Esophagus mucosa (tissue), 1 donor: ENCODE measurements at regions not wholly inside any gene's neighbourhood (a gene's known extent, or its start where the extent isn't known, plus 50 kb on each side); places are given as distances from the start of the nearest gene placed in this dataset.
A peak's percentile ranks its signal among the peaks of the same experiment; 100 is the strongest.

ENCODE experiments used
- ATAC-seq: fragments of 200-7000 bp; cut with Tn5 transposase; one replicate; pipeline ENCODE4 v1.9.1; 2020
- donor health status: DM: yes; HTN: yes; CAD: no.

DNA sequence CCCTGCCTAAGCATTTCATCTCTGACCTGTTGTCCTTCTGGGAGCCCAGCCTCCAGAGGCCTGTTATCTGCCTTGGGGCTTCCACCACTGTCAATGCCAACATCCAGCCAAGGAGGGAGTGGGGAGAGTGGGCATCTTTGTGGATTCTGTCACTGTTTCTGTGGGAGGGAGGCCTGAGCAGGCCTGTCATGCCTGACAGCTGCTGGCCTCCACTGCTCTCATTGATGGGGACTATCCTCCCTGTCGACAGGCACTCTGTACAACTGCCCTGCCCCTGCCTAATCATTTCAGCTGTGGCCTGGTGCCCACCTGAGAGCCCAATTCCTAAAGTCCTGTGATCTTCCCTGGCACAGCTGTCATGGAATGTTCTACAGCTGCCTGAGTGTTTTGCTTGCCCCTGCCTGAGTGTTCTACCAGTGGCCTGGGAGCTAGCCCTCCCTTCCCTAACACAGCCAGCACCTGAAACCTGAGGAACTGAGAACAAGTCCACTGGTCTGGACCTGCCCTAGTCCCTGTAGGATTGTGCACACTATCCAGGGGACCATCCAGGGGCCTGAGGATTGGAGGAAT, 145.3 kb downstream of the FAM83B start:
- no peak for ATAC-seq

DNA sequence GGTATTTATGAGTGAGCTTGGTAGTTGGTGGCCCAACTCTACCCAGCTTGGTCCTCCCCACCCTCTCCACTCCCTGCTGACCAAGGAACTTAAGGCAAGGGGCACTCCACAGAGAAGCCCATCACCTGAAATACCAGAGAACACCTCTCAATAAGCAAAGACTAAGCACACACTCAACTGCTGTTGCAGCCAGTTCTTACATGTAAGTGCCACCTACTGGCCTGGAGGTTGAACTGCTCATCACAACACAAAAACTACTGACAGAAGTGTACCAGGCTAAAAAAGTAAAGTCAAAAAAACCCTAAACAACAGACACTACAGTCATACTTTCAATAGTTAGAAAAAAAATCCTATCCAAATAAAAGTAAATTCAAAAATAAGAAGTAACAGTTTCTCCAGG, 146.2 kb downstream of the FAM83B start:
- ATAC-seq: peak; percentile 67

DNA sequence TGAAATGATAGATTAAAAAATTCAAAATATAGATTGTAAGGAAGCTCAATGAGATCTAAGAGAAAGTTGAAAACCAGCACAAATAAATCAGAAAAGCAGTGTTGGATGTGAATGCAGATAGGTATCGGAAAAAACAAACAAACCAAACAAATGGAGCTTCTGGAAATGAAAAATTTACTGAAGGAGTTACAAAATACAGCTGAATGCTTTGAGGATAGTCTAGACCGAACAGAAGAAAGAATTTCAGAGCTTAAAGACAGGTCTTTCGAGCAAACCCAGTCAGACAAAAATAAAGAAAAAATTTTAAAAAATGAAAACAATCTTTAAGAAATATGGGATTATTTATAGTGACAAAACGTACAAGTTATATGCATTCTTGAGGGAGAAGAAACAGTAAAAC, 146.7 kb downstream of the FAM83B start:
- no peak for ATAC-seq

- no peak for ATAC-seq
These were observed 147.4 kb downstream of the FAM83B start for GRCh38 chr6:54993948-54994347.

- ATAC-seq: no peak
These were observed 152.0 kb downstream of the FAM83B start for GRCh38 chr6:54998576-54998975.

- ATAC-seq: no peak
These were observed 157.3 kb downstream of the FAM83B start for GRCh38 chr6:55003719-55004430.

DNA sequence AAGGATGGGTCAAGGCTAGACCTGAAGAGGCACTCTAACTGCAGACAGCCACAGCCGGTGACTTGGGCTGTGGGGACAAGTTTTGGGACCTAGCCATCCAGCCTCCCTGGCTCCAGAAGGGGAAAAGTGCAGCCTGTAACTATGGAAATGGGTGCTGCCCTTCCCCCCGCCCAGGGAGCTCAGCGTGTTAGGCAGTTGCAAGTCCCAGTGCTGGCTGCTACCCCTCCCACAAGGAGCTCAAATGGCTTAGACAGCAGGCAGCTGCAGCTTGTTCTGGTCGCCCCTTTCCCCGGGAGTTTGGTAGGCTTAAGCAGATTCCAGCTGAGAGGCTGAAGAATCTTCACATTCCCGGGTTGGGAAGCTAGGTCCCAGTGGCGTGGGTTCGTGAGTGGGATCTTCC, 162.6 kb downstream of the FAM83B start:
- no peak for ATAC-seq

DNA sequence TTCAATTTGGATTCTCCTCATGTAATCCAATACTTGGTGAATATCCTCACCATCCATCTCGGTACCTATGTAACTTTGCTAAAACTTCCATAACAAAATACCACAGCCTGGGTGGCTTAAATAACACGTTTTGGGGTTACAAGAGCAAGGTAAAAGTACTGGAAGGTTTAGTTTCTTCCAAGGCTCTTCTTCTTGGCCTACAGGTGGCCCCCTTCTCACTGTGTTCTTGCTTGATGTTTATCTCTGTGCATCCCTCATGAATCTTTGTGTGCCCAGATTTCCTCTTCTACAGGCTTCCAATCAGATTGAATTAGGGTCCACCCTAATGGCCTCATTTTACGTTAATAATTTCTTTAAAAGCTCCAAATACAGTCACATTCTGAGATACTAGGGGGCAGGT, 163.3 kb upstream of the HCRTR2 start:
- no peak for ATAC-seq

DNA sequence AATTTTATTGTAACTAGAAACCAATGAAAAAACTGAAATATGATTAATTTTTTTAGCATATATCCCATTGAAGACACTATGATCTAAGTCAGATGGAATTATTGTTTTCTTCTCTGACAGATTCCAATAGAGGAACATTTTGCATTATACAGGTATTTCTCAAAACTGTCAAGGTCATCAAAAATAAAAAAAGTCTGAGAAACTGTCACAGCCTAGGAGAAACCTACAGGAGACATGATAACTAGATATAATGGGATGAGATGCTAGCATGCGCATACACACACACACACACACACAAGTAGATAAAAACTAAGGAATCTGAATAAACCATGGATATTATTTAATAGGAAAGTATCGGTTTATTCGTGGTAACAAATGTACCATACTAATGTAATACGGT, 161.9 kb upstream of the HCRTR2 start:
- ATAC-seq: no peak

DNA sequence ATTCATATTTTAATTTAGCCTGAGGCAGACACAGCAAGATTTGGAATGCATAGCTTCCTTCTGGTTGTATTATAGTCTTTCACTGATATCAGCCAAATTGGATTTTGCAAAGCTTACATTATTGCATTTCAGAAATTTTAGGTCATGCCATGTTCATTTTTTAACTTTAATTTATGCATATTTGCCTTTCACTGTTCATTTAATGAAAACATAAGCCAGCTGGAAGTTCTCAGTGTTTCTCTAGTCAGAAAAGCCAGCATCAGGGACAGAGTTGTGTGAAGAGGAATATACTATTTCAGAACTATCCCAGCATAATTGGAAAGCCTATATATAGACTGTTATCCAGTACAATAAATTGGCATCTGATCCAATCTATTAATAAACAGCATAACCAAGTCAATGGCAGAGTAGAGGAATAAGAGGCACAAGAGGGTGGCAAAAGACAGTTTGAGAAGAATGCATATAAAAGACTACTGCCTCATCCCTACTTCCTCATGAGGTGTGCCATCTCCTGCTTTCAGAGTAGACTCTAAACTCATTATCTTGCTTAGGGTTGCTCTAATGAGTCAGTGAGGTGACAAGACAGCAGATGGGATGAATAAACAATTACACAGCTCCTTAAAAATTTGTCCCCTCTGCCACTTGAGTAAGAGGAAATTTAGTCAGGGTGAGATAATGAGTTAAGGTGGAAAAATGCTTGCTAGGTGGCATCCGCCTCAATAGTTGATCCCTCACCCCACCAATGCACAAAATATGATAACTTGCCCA, 159.8 kb upstream of the HCRTR2 start:
- no peak for ATAC-seq

DNA sequence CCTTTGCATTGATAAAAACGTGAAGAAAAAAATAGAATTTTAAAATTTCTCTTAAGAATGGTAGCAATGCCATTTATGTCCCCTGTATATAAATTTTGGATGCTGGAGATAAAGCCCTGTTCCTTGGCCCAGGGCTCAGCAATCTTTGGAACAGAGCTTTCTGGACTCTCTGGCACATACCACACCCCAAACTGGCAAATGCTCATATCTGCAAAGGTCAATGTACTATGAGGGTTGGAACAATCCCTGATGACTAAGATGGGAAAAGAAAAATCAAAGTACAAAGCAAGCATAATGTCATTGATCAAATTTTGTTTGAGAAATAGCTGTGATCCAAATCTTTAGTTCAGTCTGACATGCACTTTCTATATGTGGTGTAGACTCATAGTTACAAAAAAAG, 158.1 kb upstream of the HCRTR2 start:
- ATAC-seq: no peak

GRCh38 chr6:55017555-55018300, 156.6 kb upstream of the HCRTR2 start:
- ATAC-seq: no peak

GRCh38 chr6:55019591-55019990, 154.7 kb upstream of the HCRTR2 start:
- ATAC-seq: no peak

- no peak for ATAC-seq
These were observed 151.1 kb upstream of the HCRTR2 start for GRCh38 chr6:55023230-55023629.

DNA sequence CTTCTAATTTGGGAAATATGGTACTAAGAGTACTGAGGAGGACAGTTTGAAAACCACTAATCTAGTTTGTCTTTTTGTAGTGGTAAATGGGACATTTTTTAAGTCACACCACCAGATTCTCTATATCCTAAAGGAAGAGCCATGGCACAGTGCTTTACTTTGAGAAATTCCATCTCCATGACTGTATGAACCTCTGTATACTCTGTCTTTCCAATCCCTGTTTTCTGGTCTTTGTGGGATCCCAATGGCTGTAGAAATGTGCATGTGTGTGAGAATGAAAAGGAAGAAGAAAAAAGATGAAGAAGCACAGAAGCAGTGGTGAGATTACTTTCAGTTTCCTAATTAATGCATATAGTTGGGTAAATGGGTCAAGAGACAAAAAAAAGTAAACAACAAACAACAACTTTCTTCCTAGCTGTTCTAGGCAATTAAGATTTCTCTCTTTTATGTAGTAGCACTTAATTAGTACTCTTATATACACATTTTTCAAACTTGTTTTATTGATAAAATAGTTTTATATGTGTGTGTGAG, 141.2 kb upstream of the HCRTR2 start:
- ATAC-seq: no peak

GRCh38 chr6:55034752-55035151, 139.6 kb upstream of the HCRTR2 start:
- ATAC-seq: no peak

- no peak for ATAC-seq
These were observed 134.0 kb upstream of the HCRTR2 start for GRCh38 chr6:55040102-55040848.

DNA sequence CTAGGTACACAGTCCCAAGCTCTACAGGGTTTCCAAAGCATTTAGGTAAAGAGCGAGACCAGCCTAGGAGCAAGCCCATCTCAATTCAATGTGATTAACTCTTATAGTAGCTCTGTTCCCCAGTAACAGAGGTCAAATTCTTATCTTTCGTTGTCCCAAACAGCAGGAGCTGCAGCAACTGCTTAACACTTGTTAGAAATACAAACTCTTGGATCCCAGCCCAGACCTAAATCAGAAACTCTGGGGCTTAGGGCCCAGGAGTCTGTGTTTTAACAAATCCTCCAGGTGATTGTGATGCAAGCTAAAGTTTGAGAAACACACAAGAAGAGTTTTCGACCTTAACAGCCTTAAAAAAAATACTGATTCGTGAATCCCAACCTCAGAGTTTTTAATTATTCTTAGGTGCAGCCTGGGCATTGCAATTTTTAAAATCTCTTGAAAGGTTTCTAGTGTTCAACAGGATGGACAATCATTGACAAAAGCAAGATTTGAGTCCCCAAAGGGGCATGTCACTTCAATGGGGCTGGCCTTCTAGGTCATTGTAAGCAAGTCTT, 127.4 kb upstream of the HCRTR2 start:
- ATAC-seq: no peak

DNA sequence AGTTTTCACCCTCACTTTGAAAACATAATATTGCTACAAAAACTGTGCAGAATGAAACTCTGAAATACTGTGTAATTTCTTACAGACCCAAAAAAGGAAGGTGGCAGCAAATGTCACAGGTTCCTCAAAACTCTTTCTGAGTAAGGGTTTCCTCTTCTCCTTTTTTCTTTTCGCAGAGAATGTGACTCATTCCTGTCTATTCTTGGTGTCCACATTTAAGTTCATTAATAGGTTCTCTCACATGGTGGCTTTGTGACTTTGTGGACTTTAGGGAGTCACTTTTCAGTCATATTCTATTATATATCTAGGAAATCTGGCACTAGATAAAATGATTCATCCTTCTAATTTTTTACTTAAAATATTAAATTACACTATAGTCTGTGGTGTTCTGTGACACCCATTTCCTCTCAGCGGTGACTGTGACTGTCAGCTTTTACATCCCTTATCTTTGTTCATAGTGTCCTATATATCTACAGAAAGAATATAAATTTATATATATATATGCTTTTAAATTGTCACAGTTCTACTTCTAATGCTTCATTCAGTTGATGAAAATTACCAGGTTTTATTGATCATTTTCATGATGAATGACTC, 126.8 kb upstream of the HCRTR2 start:
- no peak for ATAC-seq

GRCh38 chr6:55049866-55050265, 124.4 kb upstream of the HCRTR2 start:
- ATAC-seq: no peak

GRCh38 chr6:55052846-55053245, 121.5 kb upstream of the HCRTR2 start:
- ATAC-seq: no peak

DNA sequence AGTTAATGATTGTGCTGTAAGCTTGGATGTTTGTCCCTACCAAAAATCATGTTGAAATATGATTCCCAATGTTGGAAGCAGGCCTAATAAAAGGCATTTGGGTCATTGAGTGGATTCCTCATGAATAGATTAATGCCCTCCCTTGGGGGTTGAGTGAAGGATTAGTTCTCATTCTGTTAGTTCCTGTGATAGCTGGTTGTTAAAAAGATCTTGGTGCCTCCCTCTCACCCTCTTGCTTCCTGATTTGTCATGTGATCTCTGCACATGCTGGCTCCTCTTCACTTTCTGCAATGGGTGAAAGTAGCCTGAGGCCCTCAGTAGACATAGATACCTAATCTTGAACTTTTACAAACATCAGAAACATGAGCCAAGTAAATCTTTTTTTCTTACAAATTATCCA, 115.6 kb upstream of the HCRTR2 start:
- ATAC-seq: no peak
